CD4-positive, alpha-beta T cell treated with Interferon alpha-2 for 1 hour (primary cell): ENCODE measurements at regions not wholly inside any gene's neighbourhood (a gene's known extent, or its start where the extent isn't known, plus 50 kb on each side); places are given as distances from the start of the nearest gene placed in this dataset.
"Not testable (repeated sequence)": the region's sequence is repeated elsewhere in the genome, so short reads cannot be mapped to it uniquely, and the experiment has no call there.

Experiments used
- DNase-seq, 2 donors: peaks; one replicate each; pipeline ENCODE4 v3.0.0-alpha.2; 2020 to 2022

DNA sequence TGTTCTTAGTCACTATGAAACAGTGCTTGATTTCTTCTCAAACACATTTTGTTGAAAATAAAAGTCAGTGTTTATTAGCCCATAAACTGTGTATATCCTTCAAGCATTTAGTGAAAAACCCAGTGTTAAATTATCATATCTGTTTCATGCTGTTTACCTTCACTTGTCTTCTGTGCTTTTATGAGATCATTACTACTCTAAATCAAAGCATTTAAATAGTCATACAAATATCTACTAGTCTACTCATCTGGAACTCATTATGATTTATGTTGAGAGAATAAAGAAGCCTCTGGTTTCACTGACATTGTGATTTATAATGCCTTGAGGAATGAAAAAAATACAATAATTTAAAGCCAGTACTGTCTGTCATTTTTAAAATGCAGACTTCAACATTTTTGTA lies 366.5 kb downstream of the SLCO4C1 start:
- no peak for DNase-seq

DNA sequence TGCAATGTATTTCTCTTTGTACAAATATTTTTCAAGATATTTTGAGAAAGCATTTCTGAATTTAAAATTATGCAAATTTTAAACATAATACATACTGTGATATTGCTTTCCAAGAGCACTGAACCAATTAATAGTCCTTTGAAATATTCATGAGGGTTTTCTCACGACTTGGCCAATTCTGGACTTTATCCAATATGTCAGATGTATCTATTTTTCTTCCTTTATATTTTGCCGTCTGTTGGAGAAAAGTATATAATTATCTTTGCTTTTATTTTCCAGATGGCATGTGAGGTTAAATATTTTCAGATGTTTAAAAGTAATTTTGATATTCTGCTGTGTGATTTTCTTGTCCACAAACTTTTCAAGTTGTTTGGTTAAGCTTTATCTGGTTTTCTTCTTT lies 378.9 kb downstream of the SLCO4C1 start:
- DNase-seq = no peak

DNA sequence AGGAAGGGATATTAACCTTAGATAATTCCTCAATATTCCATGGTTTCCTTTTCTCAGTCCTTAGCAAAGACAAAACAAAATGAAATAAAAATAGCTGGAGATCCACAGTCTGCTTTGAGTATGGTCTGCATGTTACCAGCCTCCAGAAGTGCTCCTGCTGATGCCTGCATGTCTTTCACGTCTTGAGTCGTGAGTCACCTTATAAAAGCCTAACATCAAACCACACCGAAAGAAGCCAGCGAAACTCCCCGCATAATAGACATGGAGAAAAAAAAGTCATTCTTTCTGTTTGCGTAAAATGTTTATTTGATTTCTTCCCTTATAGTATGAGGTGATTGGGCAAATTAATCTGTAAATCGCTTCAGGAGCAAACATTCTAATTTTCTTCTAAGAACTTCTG lies 380.5 kb downstream of the SLCO4C1 start:
- DNase-seq = no peak

DNA sequence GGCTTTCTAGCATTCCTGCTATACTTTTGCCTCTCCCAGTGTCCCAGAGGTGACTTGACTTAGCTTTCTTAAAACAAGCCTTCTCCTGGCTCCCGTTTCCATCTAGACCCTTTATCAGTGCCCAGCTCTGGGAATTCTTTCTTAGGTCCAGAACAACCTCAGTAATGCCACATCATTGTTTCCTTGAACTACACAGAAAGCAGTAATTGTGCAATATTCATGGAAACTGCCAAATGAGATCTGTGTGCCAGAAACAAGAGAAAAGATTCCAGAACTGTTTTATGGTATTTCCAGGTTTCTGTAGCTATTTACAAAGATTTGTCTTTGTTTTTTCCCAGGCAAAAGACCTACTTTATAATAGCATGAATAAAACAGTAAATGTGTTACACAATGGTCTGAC lies 391.3 kb downstream of the SLCO4C1 start:
- no peak for DNase-seq

DNA sequence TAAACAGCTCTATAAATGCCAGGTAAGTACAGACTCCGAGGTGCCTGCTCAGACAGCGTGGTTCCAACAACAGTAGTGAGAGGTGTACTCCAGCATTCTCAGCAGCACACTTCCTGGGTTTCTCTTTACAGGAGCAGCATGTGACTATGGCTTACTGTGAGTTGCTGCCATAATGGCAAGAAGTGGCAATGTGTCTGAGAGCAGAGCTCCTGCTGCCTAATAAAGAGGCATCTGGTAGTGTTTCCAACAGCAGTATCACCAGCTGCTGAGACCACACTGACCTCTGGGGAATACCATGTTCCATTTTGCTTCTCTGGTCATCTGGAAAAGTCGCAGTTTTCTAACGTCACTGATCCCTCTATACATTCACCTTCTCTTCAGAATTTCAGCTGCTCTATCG lies 398.2 kb downstream of the SLCO4C1 start:
- no peak for DNase-seq

DNA sequence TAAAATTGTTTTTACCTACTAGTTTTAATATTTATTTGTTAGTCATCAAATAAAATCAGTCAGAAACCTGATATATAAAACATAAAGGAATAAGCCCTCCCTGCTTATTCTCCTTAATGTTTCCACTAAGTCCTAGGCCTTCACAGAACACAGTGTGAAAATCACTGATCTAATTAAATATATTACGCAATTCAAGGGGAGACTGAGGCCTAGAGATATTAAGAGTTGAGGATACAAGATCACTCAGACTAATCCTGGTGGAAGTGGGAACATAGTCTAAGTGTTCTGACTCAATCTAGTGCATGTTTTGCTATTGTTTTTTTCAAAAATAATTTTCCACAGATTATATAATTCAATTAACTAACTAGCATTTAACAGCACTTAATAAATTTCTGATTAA lies 401.1 kb downstream of the SLCO4C1 start:
- no peak for DNase-seq

DNA sequence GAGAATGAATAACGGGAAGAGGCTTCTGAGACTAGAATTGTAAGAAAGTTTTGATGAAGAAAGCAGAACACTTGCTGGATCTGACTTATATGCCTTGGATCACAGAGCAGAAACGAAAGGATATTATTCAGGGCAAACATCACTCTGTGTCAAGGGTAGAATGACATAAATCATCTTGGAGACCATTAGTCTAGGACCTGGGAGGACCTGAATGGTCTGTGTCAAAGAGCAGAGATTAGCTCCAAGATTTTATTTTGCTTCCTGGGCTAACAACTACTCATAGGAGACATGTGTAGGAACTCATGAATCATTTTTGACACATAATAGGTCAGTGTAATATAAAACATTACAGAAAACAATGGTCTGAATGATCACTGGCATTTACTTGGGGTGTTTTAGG lies 417.9 kb downstream of the SLCO4C1 start:
- no peak for DNase-seq

DNA sequence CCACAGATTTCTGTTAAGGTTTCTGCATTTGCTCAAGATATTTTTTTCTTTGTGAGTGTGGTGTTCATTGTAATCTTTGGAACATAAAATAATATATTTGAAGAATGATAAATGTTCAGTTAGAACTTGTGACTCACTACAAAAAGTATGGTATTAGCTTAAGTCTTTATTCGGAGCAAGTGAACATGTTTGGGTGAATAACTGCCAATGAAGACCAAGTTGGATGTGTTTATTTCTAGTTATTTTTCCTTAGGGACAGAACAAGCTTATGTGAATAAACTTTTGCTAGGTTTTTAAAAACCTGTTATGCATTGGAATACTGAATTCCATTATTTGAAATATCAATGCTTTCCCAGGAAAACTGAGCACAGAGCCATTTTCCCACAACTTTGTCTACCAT lies 418.6 kb downstream of the SLCO4C1 start:
- no peak for DNase-seq

DNA sequence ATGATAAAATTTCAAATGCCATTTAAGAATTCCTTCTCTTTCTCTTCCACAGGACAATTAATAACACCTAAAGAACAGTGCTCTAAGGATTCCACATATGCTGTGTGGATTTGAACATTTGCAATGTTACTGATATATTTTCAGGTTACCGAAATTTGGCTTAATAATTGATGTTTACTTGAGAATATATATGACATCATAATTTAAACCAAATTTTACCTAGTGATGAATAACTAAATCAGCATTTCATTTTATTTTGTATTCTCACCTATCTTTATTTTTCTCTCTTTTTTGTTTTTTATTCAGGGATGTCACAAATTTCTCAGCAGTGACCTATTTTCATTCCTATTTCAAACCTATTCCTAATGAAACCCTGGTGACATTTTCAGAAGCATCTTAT lies 429.6 kb downstream of the SLCO4C1 start:
- DNase-seq = no peak

DNA sequence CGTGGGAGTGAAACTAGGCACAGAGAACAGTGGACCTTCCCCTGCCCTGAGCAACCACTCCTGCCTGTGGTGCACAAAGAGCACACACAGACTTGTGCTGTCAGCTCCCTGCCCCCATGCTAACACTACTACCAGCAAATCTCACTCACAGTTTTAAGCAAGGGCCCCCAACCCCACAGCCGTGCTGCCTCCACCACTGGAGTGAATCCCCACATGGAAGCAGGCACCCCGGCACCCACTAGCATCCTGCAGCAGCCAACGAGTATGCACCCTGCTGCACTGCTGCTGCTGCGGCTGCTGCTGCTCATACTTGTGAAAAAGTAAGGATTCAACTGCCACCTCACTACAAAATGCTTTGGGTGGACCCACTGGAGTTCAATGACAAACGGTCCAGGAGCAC lies 435.5 kb downstream of the SLCO4C1 start:
- DNase-seq = no peak

DNA sequence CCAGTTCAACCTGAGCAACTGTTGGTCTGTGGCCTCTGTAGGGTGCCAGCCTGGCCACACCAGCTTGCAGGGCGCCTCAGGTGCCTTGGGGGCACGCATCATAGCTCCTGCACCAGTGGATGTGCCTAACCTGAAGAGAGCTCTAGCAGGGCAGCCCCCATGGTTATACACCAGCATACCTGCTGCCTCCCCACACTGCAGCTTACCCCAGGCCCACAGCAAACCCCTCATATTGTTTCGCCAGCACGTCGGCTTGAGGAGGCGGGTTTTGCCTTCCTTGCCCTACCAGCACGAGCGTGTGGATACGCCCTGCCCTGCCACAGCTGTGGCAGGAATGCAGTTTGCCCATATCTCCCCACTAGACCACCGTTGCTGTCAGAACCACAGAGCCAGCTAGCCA lies 435.9 kb downstream of the SLCO4C1 start:
- no peak for DNase-seq

DNA sequence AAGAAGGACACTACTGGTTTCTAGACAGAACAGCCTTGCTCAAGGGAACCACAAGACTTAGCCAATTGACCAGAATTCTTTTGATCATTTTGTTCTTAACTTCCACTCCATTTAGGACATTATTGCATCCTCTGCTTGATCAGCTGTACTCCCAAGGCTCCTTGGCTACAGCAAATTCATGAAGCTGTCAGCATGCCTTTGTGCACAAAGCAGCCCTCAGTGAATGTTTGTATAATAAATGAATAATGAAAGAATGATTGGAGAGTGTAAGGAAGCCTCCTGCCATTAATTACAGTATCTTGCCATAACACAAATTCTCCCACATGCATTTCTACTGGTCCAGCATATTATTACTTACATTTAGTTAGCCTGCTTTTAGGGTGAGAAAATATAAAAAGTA lies 449.6 kb downstream of the SLCO4C1 start:
- no peak for DNase-seq

DNA sequence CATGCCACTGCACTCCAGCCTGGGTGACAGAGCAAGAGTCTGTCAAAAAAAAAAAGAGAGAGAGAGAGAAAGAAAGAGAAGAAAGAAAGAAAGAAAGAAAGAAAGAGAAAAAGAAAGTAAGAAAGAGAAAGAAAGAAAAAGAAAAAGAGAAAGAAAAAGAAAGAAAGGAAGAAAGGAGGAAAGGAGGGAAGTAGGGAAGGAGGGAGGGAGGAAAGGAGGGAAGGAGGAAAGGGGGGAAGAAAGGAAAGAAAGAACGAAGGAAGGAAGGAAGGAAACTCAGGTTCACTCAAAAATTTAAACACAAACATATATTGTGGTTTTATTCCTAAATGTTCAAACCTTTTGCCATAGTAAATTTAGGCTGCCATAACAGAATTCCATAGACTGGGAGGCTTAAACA lies 453.0 kb downstream of the SLCO4C1 start:
- DNase-seq = no peak

DNA sequence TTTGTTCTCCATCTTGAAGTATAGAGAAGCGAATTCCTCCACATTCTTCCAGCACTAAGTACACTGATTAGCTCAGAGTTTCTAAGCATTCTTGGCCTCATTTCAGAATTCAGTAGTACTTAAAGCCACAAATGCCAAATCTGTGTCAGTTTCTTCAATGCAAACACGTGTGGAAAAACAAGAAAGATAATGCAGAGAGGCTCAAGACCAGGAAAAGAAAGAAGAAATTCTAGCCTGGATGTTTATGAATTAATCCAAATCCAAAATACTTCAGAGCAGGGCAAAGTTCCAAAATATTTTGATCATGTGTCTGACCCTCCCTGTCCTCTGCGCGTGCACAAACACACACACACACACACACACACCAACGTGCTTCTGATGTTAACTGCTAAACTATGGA lies 457.6 kb downstream of the SLCO4C1 start:
- DNase-seq = no peak

DNA sequence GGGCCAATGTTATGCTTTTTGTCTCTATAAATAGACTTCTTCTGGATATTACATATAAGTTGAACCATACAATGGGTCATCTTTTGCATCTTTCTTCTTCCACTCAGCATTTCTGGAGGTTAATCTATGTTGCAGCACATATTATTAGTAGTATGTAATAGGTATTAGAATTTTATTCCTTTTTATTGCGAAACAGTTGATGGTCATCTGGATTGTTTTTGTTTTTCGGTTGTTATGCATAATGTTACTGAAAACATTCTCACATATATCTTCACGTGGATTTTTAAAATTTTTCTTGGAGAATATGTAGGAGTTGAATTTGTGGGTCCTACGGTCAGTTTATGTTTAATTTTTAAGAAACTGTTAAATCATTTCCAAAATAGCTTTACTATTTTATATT lies 466.8 kb downstream of the SLCO4C1 start:
- DNase-seq = no peak

DNA sequence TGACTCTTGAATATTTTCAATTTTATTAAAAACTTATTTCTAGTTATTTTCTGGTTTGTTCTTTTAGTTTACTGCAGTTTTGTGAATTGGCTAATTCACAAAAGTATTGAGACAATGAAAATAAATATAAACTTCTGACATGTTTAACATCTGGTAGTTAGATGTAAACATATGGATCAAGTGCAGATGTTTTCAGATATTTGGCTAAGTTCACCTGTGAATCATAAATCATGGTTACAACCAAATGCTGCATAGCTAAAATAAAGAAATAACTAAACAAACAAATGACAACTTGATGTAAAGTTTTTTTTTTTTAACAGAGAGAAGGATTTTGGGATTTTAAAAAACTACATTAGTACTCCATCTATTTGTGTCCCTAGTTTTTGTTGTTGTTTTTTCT lies 484.6 kb downstream of the SLCO4C1 start:
- DNase-seq = no peak

DNA sequence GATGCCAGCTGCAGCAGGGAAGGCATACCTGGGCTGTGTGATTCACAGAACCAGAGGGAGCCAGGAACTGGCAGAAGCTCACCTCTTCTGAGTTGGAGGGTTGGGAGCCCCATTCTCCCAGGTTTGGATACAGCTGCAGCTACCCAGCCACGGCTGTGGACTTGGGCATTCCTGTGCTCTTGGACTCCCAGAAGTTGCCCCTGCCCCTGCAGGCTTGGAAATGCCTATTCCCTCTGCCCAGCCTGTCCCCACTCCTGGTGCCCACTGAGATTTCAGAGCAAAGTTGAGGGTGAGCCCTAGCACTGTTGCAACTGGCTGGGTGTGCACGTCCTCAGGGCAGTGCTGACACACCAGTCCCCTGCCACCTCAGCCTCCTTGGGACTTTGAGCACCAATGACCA lies 489.7 kb downstream of the SLCO4C1 start:
- DNase-seq = no peak

DNA sequence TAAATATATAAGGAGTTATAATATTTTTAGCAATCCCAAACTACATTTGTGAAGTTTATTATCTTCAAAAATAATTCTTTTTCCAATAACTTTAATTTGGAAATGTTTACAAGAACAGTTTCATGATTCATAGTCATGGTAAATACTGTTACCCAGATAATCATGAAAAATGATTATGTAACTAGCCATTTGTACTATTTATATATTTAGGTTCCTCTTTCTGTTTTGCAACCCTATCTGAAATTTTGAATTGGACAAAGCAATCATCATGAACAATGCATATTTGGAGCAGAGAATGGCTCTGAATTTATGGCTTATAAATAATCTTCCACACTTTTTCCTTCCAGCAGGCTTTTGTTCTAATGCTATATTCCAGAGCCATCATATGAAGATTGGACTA lies 499.7 kb downstream of the SLCO4C1 start:
- DNase-seq = no peak

DNA sequence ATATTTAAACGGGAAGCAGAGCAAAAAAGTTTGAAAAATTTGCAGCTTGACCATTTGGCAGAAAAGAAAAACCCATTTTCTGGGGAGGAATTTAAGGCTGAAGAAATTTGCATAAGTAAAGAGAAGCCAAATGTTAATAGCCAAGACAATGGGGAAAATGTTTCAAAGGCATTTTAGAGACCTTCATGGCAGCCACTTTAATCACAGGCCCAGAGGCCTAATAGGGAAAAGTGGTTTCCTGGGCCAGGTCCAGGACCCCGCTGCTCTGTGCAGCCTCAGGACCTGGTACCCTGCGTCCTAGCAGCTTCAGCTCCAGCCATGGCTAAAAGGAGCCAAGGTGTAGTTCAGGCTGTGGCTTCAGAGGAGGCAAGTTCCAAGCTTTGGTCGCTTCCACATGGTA lies 507.3 kb downstream of the SLCO4C1 start:
- DNase-seq = no peak

DNA sequence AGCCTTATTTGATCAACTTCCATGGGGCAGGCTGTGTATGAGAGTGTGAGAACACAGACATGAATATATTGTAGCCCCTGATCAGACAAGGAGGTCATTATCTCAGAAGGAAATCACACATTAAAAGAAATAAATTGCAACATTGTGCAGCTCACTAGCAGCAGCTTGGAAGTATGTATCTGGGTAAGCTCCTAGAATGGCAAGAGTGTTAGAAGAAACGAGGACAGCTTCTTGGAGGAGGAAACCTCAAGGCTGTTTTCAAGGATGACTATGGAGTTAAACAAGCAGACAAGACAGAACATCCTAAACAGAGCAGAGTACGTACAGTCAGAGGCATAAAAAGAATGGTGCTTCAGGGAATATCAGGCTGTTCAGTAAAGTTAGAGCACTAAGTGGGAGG lies 511.0 kb downstream of the SLCO4C1 start:
- no peak for DNase-seq

DNA sequence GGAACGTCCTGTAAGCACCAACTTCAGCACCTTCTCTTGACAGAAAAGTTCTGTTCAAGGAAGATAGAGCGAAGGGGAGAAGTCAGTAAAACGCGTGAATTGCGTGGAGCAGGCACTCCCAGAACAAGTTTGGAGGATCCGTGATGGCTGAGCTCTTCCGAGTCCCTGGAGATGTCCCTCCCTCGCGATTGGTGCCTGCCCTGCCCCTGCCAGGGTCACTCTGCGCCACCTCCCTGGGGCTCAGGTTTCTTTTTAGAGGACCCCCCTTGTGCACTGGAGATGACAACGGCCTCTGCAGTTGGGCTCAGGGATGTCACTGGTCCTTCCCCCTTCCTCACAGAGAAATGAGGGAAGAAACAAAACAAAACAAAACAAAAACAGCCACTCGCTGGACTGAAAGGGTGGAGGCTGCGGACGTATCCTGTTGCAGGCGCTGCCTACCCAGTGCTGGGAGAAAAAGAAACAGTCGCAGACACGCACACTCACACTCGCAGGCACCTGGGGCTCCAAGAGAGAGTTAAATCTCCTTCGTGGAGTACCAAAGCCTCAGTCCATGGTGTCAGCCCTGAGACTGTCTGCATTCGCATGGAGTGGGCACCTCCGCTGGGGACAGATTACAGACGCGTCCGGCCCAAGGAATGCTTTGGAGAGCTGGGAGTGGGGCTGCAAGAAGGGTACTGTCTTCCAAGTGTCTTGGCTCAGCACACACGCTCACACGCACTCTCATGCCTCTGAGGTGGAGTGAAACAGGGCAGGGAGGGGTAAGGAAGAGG lies 512.7 kb downstream of the SLCO4C1 start:
- no peak for DNase-seq

DNA sequence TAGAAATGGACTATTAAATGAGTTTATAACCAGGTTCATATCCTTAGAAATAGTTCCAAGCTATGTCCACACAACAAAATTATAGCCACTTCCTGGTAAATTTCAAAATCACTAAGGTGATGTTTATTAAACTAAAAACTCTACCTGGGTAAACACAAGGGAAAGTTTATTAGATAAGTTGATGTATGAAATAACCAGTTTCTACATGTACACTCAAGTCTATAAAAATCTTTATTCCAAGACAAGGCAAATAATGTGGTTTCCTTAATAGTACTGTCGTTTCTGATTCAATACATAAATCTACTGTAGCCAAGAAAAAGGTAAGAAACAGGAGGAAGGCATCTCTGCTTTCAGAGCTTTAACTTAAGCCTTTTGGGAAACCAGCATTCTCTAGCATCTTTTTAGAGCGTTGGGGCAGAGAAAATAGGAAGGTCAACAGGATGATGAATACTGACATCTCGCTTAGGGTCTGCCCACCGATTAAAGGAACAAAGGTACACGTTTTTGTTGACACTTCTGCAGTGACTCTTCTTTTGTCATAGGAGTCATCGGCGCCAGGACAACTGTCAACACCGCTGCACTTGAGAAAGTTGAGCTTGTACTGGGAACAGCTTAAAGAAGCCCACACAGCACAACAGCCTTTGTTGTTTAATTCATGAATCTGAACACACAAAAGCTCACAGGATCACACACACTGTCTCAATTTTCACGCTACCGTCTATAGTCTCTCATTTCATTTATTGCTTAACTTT lies 513.6 kb downstream of the SLCO4C1 start:
- no peak for DNase-seq

DNA sequence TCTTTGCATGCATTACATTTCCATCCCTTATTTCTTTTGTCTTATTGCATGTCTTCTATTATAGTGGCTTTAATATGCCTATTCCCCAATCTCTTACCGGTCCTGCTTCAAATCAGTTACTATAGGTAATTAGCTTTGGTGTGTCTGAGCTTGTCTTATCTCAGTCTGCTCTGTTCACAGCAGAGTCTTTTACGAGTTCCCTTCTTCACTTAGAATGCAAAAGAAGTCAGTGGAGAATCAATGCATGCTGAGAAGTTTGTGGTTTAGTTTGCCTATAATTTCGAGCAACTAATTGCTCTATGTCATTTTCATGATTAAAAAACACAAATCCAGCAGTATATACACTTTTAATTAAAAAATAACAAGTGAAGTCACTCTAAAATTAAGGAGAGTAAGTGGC lies 545.0 kb downstream of the SLCO4C1 start:
- DNase-seq = no peak

DNA sequence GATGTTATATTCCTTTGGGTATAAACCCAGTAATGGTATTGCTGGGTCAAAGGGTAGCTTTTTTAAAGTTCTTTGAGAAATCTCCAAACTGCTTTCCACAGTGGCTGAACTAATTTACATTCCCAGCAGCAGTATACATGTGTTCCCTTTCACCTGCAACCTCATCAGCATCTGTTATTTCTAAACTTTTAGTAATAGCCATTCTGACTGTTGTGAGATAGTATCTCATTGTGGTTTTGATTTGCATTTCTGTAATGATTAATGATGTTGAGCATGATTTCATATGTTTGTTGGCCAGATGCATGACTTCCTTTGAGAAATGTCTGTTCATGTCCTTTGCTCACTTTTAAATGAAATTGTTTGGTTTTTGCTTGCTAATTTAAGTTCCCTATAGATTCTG lies 553.1 kb downstream of the SLCO4C1 start:
- DNase-seq = not testable (repeated sequence)

DNA sequence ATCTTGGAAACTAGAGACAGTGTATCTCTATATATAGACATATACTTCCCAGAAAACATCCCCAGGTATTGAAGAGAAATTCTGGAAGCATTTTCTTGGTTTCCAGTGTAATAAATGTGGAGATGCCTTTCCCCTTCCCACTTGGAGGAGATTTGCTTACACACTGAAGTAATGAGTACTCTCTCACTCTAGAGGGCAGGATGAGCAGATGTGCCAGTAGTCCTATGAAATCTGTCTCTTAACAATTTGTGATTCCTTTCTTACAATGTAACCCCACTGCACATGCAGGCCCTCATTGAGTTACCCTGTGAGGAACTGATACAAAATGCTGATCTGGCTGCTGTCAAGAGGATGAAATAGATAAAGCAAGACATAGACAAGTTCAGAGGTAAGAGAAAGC lies 567.2 kb downstream of the SLCO4C1 start:
- no peak for DNase-seq
